CD4-positive, alpha-beta T cell treated with Interferon alpha-2 for 1 hour (primary cell): ENCODE measurements at regions not wholly inside any gene's neighbourhood (a gene's known extent, or its start where the extent isn't known, plus 50 kb on each side); places are given as distances from the start of the nearest gene placed in this dataset.

Experiments
- DNase-seq, 2 donors: peaks; one replicate each; pipeline ENCODE4 v3.0.0-alpha.2; 2020 to 2022

GRCh38 chr3:70789878-70790277 lies 477.4 kb upstream of the MDFIC2 start:
- DNase-seq = no peak

GRCh38 chr3:70780790-70781189 lies 468.4 kb upstream of the MDFIC2 start:
- no peak for DNase-seq

- no peak for DNase-seq
Measured at GRCh38 chr3:70779296-70779695, 466.9 kb upstream of the MDFIC2 start.

- DNase-seq = no peak
Measured at GRCh38 chr3:70776081-70776480, 463.6 kb upstream of the MDFIC2 start.

GRCh38 chr3:70775257-70775656 lies 462.8 kb upstream of the MDFIC2 start:
- DNase-seq = no peak

GRCh38 chr3:70774641-70775040 lies 462.2 kb upstream of the MDFIC2 start:
- DNase-seq = no peak

- no peak for DNase-seq
Measured at GRCh38 chr3:70771426-70772147, 459.1 kb upstream of the MDFIC2 start.

GRCh38 chr3:70770650-70771049 lies 458.2 kb upstream of the MDFIC2 start:
- no peak for DNase-seq

- no peak for DNase-seq
Measured at GRCh38 chr3:70766301-70766700, 453.9 kb upstream of the MDFIC2 start.

- DNase-seq = no peak
Measured at GRCh38 chr3:70763894-70764293, 451.5 kb upstream of the MDFIC2 start.

GRCh38 chr3:70757658-70758057 lies 445.2 kb upstream of the MDFIC2 start:
- DNase-seq = no peak

GRCh38 chr3:70755526-70755925 lies 443.1 kb upstream of the MDFIC2 start:
- DNase-seq = no peak

- DNase-seq = no peak
Measured at GRCh38 chr3:70754314-70754713, 441.9 kb upstream of the MDFIC2 start.

- no peak for DNase-seq
Measured at GRCh38 chr3:70753572-70753971, 441.1 kb upstream of the MDFIC2 start.

GRCh38 chr3:70752051-70752450 lies 439.6 kb upstream of the MDFIC2 start:
- DNase-seq = no peak

- DNase-seq = no peak
Measured at GRCh38 chr3:70749122-70749521, 436.7 kb upstream of the MDFIC2 start.

- no peak for DNase-seq
Measured at GRCh38 chr3:70748593-70748992, 436.2 kb upstream of the MDFIC2 start.

GRCh38 chr3:70747847-70748246 lies 435.4 kb upstream of the MDFIC2 start:
- no peak for DNase-seq

- no peak for DNase-seq
Measured at GRCh38 chr3:70744536-70744935, 432.1 kb upstream of the MDFIC2 start.

- DNase-seq = no peak
Measured at GRCh38 chr3:70743754-70744153, 431.3 kb upstream of the MDFIC2 start.

GRCh38 chr3:70742081-70742480 lies 429.6 kb upstream of the MDFIC2 start:
- DNase-seq = no peak

- DNase-seq = no peak
Measured at GRCh38 chr3:70740872-70741271, 428.4 kb upstream of the MDFIC2 start.

GRCh38 chr3:70740071-70740470 lies 427.6 kb upstream of the MDFIC2 start:
- no peak for DNase-seq

- no peak for DNase-seq
Measured at GRCh38 chr3:70738291-70738681, 425.8 kb upstream of the MDFIC2 start.

GRCh38 chr3:70737666-70738290 lies 425.3 kb upstream of the MDFIC2 start:
- no peak for DNase-seq
